Caco-2 (cell line): ENCODE measurements at regions not wholly inside any gene's neighbourhood (a gene's known extent, or its start where the extent isn't known, plus 50 kb on each side); places are given as distances from the start of the nearest gene placed in this dataset.

Experiments used
- BruUV-seq: library from RNA; stranded (reverse); fragments of 400-500 nt; replicated peaks from 2 replicates; lab custom pipeline; 2021; lab: Mats Ljungman, UMichigan
- CTCF ChIA-PET: fragments of 300-600 bp; sonication (Branson Sonifier 250); formaldehyde crosslinking; loops from one replicate; lab custom pipeline; 2022; ENCODE audit warnings: antibody characterized with exemption; lab: Charles Lee
- POLR2A ChIA-PET: fragments of 300-600 bp; sonication (Branson Sonifier 250); formaldehyde crosslinking; loops from one replicate; lab custom pipeline; 2022; ENCODE audit warnings: antibody characterized with exemption; lab: Charles Lee
- DNase-seq, 2 experiments: peaks; one replicate each; pipeline versions ENCODE4 v3.0.0 to v3.0.0-alpha.2; 2020 to 2022
- H3K27me3 ChIP-seq: replicated peaks from 2 replicates; pipeline ENCODE4 v1.6.0; 2011; ENCODE audit warnings: low read length; ENCODE audit not compliant: control insufficient read depth, insufficient read depth
- H3K36me3 ChIP-seq: 2 replicates; pipeline ENCODE4 v1.5.1; 2011; ENCODE audit warnings: low read length; ENCODE audit not compliant: control insufficient read depth, insufficient read depth
- H3K4me1 ChIP-seq: fragments of 250-450 bp; sonication (Bioruptor Pico); 2 replicates; pipeline ENCODE4 v1.5.1; 2020; ENCODE audit warnings: mild to moderate bottlenecking
- H3K4me3 ChIP-seq: 2 replicates; pipeline ENCODE4 v1.5.1; 2011; ENCODE audit warnings: low read depth, mild to moderate bottlenecking, control low read depth, low read length
- H3K9me3 ChIP-seq: fragments of 250-450 bp; sonication (Bioruptor Pico); 2 replicates; pipeline ENCODE4 v1.5.1; 2020; ENCODE audit warnings: mild to moderate bottlenecking, moderate library complexity
- H3K27ac Mint-ChIP-seq: one replicate; pipeline ENCODE4 v1.8.0; 2022; ENCODE audit warnings: mixed read lengths; ENCODE audit not compliant: unreplicated experiment
- H3K27me3 Mint-ChIP-seq: one replicate; pipeline ENCODE4 v1.8.0; 2022; ENCODE audit warnings: mixed read lengths; ENCODE audit not compliant: insufficient read depth, unreplicated experiment
- H3K36me3 Mint-ChIP-seq: one replicate; pipeline ENCODE4 v1.8.0; 2022; ENCODE audit warnings: mild to moderate bottlenecking, mixed read lengths; ENCODE audit not compliant: insufficient read depth, unreplicated experiment
- H3K4me1 Mint-ChIP-seq: one replicate; pipeline ENCODE4 v1.8.0; 2022; ENCODE audit warnings: low read depth, mixed read lengths; ENCODE audit not compliant: unreplicated experiment
- H3K4me3 Mint-ChIP-seq: one replicate; pipeline ENCODE4 v1.8.0; 2022; ENCODE audit warnings: mild to moderate bottlenecking, moderate library complexity, mixed read lengths; ENCODE audit not compliant: unreplicated experiment
- H3K9me3 Mint-ChIP-seq: one replicate; pipeline ENCODE4 v1.8.0; 2022; ENCODE audit warnings: mixed read lengths; ENCODE audit not compliant: unreplicated experiment
- CTCF ChIP-seq, 2 experiments: fragments of 200-600 bp in 1 of 2; IDR thresholded peaks; 1 replicate in 1 of 2; 2 replicates in 1 of 2; pipeline versions ENCODE4 v1.5.1 to v1.8.0; 2011 to 2022; ENCODE audit warnings: antibody characterized with exemption in 1 of 2, control low read depth in 1 of 2, inconsistent platforms in 1 of 2, low read depth in 1 of 2, low read length in 1 of 2, mild to moderate bottlenecking in 1 of 2, moderate library complexity in 1 of 2; ENCODE audit not compliant: insufficient read depth in 1 of 2, severe bottlenecking in 1 of 2, unreplicated experiment in 1 of 2
- intact Hi-C: fragments of 100-400 bp; cut with micrococcal nuclease; formaldehyde crosslinking; loops from one replicate; pipeline ENCODE4 v1.10.0; 2022; ENCODE audit not compliant: unreplicated experiment

- intact Hi-C loops = no loop called here
- no peaks in the 10 kb centered on the region for H3K4me1 Mint-ChIP-seq
- Histone ChIP-seq H3K36me3 (no peaks in the 10 kb centered on the region), H3K4me1 (no peaks in the 10 kb centered on the region), H3K4me3 (no peak overlapping the region), H3K9me3 (no peaks in the 10 kb centered on the region), H3K27me3 (no peaks in the 10 kb centered on the region; the same call in 1 of the 2 replicates)
- BruUV-seq = no TSS peak
- H3K9me3 Mint-ChIP-seq = no peaks in the 10 kb centered on the region
- ChIA-PET CTCF (no interaction called here), POLR2A (no interaction called here)
- no peak overlapping the region for H3K4me3 Mint-ChIP-seq
- no peak for TF ChIP-seq CTCF (IDR thresholded peaks at IDR 0.05; ENCODE audit: insufficient read depth in 1 of 2, low read depth in 1 of 2, low read length in 1 of 2, severe bottlenecking in 1 of 2, unreplicated experiment in 1 of 2)
- H3K27me3 Mint-ChIP-seq = no peaks in the 10 kb centered on the region
- no peaks in the 10 kb centered on the region for H3K36me3 Mint-ChIP-seq
- no peak for DNase-seq
- H3K27ac Mint-ChIP-seq = no peak overlapping the region
Observed at GRCh38 chr19:30873691-30874090, 475.5 kb downstream of the TSHZ3 start.

DNA sequence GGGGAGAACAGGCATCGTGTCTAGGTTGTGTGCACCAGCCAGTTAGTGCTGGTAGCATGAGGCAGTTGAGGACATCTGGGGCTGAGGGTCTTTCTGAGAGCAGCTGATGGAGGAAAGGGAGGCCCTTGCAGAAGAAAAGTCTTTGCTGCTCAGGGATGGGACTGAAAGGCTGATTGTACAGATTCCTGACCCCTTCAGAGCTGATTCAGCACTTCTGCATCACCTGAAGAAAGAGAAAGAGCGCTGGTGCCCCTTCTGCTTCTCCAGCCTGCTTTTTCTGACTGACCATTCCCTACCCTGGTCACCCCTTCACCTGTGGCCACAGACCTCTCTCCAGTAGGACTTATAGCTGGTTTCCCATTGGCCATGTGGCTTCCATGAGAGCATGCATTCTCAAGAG lies 476.2 kb downstream of the TSHZ3 start:
- BruUV-seq = no TSS peak
- TF ChIP-seq CTCF (IDR thresholded peaks at IDR 0.05; ENCODE audit: insufficient read depth in 1 of 2, low read depth in 1 of 2, low read length in 1 of 2, severe bottlenecking in 1 of 2, unreplicated experiment in 1 of 2) = no peak
- POLR2A ChIA-PET = no interaction called here
- Histone ChIP-seq H3K36me3 (no peaks in the 10 kb centered on the region), H3K4me1 (no peaks in the 10 kb centered on the region), H3K9me3 (no peaks in the 10 kb centered on the region), H3K4me3 (no peak overlapping the region), H3K27me3 (no peaks in the 10 kb centered on the region; the same call in 1 of the 2 replicates)
- H3K9me3 Mint-ChIP-seq = no peaks in the 10 kb centered on the region
- intact Hi-C loops = no loop called here
- CTCF ChIA-PET = no interaction called here
- H3K36me3 Mint-ChIP-seq = no peaks in the 10 kb centered on the region
- H3K27ac Mint-ChIP-seq = no peak overlapping the region
- no peaks in the 10 kb centered on the region for H3K4me1 Mint-ChIP-seq
- no peak overlapping the region for H3K4me3 Mint-ChIP-seq
- DNase-seq = no peak
- no peaks in the 10 kb centered on the region for H3K27me3 Mint-ChIP-seq

DNA sequence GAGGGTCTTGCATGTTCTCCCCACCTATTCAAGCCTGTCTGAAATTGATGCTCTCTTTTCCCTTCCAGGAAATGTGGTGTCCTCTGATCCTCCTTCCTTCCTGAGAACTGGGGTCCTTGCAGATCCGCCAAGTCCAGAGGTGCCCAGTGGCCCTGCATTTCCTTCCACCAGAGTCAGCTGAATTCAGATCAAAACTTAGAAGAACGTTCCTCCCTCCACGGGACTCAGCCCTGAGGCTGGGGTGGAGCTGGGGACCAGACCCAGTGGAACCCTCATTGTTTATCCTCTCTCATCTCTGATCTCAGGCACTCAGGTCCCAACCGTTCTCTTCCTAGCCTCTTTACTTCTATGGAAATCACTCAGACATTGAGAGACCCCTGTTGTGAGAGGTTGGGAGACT lies 477.3 kb downstream of the TSHZ3 start:
- BruUV-seq = no TSS peak
- Histone ChIP-seq H3K4me3 (no peak overlapping the region), H3K36me3 (no peaks in the 10 kb centered on the region), H3K4me1 (no peaks in the 10 kb centered on the region), H3K27me3 (no peaks in the 10 kb centered on the region; the same call in 1 of the 2 replicates), H3K9me3 (no peaks in the 10 kb centered on the region)
- CTCF ChIA-PET = no interaction called here
- intact Hi-C loops = no loop called here
- Mint-ChIP-seq H3K4me3 (no peak overlapping the region), H3K27me3 (no peaks in the 10 kb centered on the region), H3K27ac (no peak overlapping the region), H3K4me1 (no peaks in the 10 kb centered on the region), H3K36me3 (no peaks in the 10 kb centered on the region), H3K9me3 (no peaks in the 10 kb centered on the region)
- DNase-seq = no peak
- POLR2A ChIA-PET = no interaction called here
- TF ChIP-seq CTCF (IDR thresholded peaks at IDR 0.05; ENCODE audit: insufficient read depth in 1 of 2, low read depth in 1 of 2, low read length in 1 of 2, severe bottlenecking in 1 of 2, unreplicated experiment in 1 of 2) = no peak
